GM21737 (cell line): ENCODE measurements at regions not wholly inside any gene's neighbourhood (a gene's known extent, or its start where the extent isn't known, plus 50 kb on each side); places are given as distances from the start of the nearest gene placed in this dataset.

Source experiments
- ATAC-seq: cut with Tn5 transposase; IDR thresholded peaks from one replicate; pipeline ENCODE4 v1.9.1; 2021; ENCODE audit warnings: mild to moderate bottlenecking, moderate library complexity; ENCODE audit not compliant: unreplicated experiment

DNA sequence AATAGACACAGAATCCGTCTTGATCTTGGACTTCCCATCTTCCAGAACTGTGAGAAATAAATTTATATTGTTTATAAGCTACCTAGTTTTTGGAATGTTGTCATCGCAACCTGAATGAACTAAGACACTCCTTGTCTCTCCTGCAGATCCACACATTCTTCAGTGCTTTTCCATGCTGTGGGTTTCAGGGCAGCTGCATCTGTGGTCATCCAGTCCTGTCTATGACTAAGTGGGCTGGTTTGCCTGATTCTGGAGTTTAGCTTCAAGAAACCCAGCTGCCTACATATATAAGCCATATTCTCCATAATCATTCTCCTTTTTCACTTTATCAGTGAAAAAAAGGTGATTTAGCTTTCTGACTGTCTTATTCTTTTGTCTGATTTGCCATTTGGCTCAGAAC lies 170.3 kb upstream of the KIT start:
- ATAC-seq: no peak

DNA sequence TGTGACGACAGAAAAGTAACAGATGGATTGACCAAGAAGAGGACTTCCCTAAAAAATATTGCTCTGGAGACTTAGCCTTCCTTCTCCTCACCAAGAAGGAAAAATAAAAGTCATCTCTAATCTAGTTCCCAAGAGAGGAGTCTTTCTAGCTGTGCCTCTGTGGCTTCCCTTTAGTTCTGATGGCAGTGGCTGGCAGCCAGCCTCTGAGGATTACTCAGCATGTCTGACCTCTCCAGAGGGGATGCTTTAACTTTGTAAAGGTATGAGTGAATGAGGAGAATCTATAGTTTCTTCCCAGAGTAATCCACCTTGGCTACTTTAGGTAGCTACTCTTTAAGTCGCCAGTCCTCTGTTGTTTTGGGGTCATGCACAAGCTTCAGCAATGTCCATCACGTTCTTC lies 163.9 kb upstream of the KIT start:
- ATAC-seq: no peak

- no peak for ATAC-seq
These were observed 162.7 kb upstream of the KIT start for GRCh38 chr4:54495091-54495490.

DNA sequence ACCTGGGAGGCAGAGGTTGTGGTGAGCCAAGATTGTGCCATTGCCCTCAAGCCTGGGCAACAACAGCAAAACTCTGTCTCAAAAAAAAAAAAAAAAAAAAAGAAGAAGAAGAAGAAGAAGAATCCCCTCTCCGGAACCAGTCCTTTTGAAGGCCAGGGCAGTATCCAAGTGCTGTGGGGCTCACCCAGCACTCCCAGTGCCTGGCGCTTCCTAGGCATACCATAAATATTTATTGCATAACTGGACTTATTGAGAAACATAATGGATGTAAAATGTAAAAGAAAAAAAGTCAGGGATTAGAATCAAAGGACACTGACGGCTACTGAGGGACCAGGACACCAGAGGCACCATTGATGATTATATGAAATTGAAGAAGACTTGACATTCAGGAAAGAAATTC lies 162.1 kb upstream of the KIT start:
- no peak for ATAC-seq

GRCh38 chr4:54496412-54496811 lies 161.3 kb upstream of the KIT start:
- ATAC-seq: no peak

GRCh38 chr4:54497947-54498346 lies 159.8 kb upstream of the KIT start:
- no peak for ATAC-seq

GRCh38 chr4:54498661-54499111 lies 159.1 kb upstream of the KIT start:
- no peak for ATAC-seq

- no peak for ATAC-seq
These were observed 158.3 kb upstream of the KIT start for GRCh38 chr4:54499308-54500074.

DNA sequence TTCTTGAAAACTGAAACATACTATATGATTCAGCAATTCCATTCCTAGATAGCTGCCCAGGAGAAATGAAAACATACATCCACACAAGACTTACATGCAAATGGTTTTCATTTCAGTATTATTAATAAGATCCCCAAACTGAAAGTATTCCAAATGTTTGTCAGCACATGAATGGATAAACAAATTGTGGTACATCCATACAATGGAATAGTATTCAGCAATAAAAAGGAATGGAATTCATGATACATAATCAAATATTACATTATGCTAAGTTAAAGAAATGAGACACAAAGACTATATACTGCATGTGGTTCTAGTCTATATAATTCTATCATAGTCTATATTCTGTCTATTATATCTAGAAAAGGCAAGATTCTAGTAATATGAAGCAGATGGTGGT lies 152.4 kb upstream of the KIT start:
- no peak for ATAC-seq

DNA sequence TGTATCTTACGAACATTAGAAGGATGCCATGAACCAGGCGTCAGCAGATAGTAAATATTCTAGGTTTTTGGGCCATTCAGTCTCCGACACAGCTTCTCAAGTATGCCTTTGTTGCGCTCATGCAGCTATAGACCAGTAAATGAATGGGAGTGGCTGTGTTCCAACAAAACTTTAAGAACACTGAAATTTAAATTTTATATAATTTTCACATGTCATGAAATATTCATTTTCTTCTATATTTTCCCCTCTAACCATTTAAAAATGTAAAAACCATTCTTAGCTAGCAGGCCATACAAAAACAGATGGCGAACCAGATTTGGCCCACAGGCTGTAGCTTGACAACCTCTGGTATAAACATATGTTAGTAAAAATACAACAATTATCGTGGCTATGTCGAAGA lies 151.8 kb upstream of the KIT start:
- no peak for ATAC-seq

- ATAC-seq: no peak
These were observed 148.7 kb upstream of the KIT start for GRCh38 chr4:54509057-54509456.

DNA sequence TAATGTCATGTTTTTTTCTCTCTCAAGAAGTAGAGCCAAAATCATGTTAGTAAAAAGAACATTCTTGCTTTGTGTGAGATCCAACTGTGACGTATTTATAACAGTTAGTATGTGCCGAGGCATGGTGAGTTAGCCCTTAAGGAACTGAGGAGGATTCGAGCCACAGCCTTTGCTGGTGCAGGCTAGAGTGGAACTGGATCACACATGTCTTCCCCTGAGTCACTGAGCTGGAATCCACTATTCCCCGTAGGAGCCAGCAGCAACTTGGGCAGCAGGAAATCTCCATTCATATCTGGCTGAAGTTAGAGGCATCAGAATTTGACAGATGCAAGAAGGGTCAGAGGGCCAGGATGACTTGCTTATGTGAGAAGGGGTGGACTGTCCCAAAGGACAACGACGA lies 144.6 kb upstream of the KIT start:
- ATAC-seq: no peak

GRCh38 chr4:54513741-54514140 lies 144.0 kb upstream of the KIT start:
- no peak for ATAC-seq

DNA sequence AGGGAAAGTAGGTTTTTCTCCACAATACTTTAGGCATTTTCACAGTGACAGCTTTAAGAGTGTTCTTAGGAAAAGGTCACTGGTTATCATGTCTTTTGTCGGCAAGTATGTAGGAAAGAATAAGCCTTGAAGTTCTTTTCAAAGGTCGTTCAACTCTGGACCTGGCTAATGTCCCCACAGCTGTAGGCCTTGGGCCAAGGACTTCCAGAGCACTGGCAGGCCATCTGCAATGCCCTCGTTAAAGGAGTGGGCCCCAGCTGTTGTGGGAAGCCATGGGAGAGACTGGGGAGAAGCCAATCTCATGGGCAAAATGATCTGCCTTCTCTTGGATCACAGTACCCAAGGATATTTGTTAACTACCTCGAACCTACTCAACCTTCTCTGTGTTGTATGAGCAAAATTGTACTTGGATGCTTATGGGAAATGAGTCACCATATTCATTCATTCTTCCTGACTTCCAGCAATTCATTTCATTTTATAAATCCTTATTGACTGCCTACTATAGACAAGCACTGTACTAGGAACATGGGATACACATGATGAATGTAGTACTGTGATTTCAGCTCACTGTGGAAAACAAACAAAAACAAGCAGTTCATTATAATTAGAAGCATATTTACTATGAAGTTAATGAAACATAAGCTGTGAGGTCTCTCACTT lies 141.1 kb upstream of the KIT start:
- ATAC-seq: no peak

DNA sequence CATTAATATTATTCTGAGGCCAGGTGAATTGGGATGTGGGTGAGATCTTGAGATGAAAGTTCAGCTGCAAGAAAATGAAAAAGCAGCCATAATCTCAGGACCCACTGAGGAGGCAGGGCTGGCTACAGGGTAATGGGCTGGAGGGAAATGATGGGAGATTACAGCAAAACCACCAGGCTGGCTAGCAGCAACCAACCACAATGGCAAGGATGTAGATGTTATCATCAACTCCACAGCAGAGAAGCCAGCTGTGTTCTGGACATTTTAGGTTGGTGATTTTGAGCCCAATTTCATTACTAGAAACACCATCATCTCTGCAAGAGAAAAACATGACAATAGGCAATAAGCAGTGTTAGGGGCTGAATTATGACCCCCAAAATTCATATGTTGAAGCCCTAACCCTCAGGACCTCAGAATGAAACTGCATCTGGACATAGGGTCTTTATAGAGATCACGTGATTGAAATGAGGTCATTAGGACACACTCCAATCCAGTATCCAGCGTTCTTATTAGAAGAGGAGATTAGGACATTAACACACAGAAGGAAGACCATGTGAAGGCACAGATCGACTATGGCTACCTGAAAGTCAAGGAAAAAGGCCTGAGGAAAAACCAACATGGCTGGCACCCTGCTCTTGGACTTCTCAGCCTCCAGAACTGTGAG lies 139.8 kb upstream of the KIT start:
- no peak for ATAC-seq

DNA sequence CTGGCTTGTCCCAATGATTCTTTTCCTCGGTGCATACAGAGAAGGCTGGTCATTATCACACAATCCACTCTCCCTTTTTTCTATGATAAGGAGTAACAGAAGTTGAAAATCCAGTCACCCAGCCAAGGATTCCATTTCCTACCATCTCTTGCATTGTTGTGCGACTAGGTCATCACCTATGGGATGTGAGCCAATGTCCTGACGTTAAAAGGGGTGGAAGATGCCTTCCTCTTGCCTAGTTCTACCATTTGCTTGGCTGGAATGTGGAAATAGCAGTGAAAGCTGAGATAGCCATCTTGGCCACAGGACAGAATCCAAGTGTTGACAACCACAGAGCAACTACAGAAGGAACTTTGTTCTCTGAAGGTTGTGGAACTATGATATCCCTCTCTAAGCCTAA lies 132.2 kb upstream of the KIT start:
- ATAC-seq: no peak

GRCh38 chr4:54526560-54526959 lies 131.2 kb upstream of the KIT start:
- no peak for ATAC-seq

- ATAC-seq: no peak
These were observed 130.2 kb upstream of the KIT start for GRCh38 chr4:54527532-54527931.

- ATAC-seq: no peak
These were observed 118.2 kb upstream of the KIT start for GRCh38 chr4:54539500-54540029.

DNA sequence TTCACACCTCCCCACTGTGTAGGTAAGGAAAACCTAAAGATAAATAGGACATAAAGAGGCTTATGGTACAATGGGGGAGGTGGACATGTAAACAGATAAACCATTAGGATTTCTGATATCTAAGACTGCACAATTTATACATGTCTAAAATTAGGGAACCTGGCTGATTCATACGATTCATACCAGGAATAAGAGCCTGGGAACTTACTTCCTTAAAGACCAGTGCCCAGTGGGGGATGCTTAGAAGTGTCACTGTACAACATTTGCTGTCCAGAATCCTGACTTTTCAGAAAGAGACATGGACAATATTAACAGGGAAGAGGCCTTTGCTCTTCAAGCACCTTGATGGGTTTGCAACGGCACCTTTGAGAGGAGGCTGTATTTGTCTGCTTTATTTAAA lies 116.8 kb upstream of the KIT start:
- ATAC-seq: no peak

GRCh38 chr4:54541426-54542118 lies 116.2 kb upstream of the KIT start:
- no peak for ATAC-seq
